ENCODE measurements at regions not wholly inside any gene's neighbourhood (a gene's known extent, or its start where the extent isn't known, plus 50 kb on each side); places are given as distances from the start of the nearest gene placed in this dataset.

DNA sequence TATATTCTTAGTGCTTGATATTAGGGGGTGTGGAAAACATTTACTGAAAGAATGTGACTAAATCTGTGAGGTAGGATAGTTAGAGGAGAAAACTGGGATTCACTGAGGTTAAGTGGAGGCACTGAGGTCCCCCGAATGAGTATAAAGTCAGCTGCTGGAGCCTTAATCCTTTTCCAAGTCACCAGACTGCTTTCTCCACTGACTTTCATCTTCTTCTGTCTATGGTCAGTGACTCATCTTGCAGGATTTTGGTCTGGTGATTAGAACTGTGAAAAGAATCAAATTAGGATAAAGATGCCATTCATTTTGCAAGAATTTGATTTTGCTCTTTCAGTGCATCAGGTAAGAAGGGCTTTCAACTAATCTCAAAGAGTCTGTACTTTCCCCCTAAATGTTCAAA, 89.3 kb upstream of the ALDH1A1 start:
- Histone ChIP-seq H3K4me1 (ENCODE audit: insufficient read depth, insufficient read length) (no peaks in the 10 kb centered on the region), H3K9ac (ENCODE audit: insufficient read length, low read depth) (no peak overlapping the region), H3K4me3 (ENCODE audit: insufficient read length, low read depth) (no peak overlapping the region), H3K36me3 (ENCODE audit: insufficient read depth, insufficient read length, low read length) (no peaks in the 10 kb centered on the region), H3K27me3 (ENCODE audit: insufficient read depth, insufficient read length) (no peaks in the 10 kb centered on the region), H3K9me3 (ENCODE audit: insufficient read depth, low read length) (no peaks in the 10 kb centered on the region)
- TF ChIP-seq YY1 (IDR thresholded peaks at IDR 0.05; ENCODE audit: insufficient read depth, insufficient read length) (no peak), ZNF274 (IDR thresholded peaks at IDR 0.05; ENCODE audit: low read depth, low read length) (no peak), SUZ12 (IDR thresholded peaks at IDR 0.05; ENCODE audit: extremely low read depth, insufficient read depth, insufficient read length) (no peak)
- no peak for DNase-seq (ENCODE audit: low read depth, low spot score)

DNA sequence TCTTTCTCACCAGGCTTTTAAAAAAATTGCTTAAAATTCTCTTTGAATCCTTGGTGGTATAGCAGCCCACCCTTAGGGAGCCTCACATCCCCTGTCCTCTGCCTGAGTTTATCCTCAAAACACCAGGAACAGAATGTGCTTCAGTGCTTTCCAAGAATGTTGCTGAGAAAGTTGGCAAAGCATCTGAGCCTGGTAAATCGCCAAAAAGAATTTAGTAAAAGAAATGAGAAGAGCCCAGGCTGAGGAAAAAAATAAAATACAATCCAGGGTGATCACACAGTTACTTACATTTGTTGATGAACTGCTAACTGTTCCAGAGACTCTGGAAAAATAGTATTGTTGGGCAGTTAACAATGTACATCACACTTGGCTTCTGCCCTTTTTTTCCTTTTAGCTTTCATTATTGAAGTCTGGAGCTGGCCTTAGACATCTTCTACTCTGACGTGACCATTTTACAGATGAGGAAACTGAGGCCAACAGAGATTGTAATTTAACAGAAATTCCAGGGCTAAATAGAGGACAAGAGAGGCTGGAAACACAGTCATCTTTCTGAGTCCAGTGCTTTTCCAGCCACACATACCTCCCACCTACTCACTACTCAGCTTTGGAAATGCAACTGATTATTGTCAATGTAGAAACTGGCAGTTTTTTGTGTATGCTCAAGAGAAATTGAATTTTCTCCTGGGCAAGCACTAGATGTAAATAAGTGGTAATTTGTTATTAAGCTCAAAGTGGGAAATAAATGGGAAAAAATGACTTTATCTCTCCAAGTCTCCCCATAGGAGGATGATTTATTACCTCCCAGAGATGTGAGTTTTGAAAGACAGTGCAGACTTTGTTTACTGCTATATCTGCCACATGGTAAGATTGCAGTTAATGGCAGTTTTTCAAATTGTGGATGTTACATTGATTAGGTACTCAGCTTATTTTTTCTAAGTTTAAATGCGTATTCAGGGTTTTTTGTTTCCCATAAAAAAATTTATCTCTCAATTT, 86.7 kb upstream of the ALDH1A1 start:
- Histone ChIP-seq H3K36me3 (ENCODE audit: insufficient read depth, insufficient read length, low read length) (no peaks in the 10 kb centered on the region), H3K27me3 (ENCODE audit: insufficient read depth, insufficient read length) (no peaks in the 10 kb centered on the region), H3K4me1 (ENCODE audit: insufficient read depth, insufficient read length) (no peaks in the 10 kb centered on the region), H3K9me3 (ENCODE audit: insufficient read depth, low read length) (no peaks in the 10 kb centered on the region), H3K9ac (ENCODE audit: insufficient read length, low read depth) (no peak overlapping the region), H3K4me3 (ENCODE audit: insufficient read length, low read depth) (no peak overlapping the region)
- no peak for DNase-seq (ENCODE audit: low read depth, low spot score)
- no peak for TF ChIP-seq SUZ12 (IDR thresholded peaks at IDR 0.05; ENCODE audit: extremely low read depth, insufficient read depth, insufficient read length)
- no peak for TF ChIP-seq ZNF274 (IDR thresholded peaks at IDR 0.05; ENCODE audit: low read depth, low read length)

DNA sequence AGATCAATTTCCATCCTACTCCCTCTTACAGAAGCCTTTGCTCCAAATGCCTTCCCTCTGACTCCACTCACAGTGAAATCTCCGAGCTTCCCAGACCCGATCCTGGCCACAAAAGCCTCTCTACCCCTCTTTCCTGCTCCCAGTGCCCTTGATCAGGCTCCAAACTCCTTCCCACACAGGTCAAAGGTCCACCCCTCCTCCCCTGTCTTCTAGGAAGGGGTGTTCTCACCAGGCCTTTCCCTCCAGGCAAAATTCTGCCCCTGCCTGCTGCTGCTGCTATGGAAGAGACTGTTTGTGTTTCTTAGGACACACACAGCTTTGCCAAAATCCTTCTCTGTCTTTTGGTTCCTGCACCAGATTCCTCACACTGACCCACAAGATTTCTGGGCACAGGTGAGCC, 85.8 kb upstream of the ALDH1A1 start:
- Histone ChIP-seq H3K4me3 (ENCODE audit: insufficient read length, low read depth) (no peak overlapping the region), H3K9ac (ENCODE audit: insufficient read length, low read depth) (no peak overlapping the region), H3K27me3 (ENCODE audit: insufficient read depth, insufficient read length) (no peaks in the 10 kb centered on the region), H3K9me3 (ENCODE audit: insufficient read depth, low read length) (no peaks in the 10 kb centered on the region), H3K4me1 (ENCODE audit: insufficient read depth, insufficient read length) (no peaks in the 10 kb centered on the region), H3K36me3 (ENCODE audit: insufficient read depth, insufficient read length, low read length) (no peaks in the 10 kb centered on the region)
- peak; percentile 32 for DNase-seq (ENCODE audit: low read depth, low spot score)
- TF ChIP-seq ZNF274 (IDR thresholded peaks at IDR 0.05; ENCODE audit: low read depth, low read length) (no peak), SUZ12 (IDR thresholded peaks at IDR 0.05; ENCODE audit: extremely low read depth, insufficient read depth, insufficient read length) (no peak), YY1 (IDR thresholded peaks at IDR 0.05; ENCODE audit: insufficient read depth, insufficient read length) (no peak)

DNA sequence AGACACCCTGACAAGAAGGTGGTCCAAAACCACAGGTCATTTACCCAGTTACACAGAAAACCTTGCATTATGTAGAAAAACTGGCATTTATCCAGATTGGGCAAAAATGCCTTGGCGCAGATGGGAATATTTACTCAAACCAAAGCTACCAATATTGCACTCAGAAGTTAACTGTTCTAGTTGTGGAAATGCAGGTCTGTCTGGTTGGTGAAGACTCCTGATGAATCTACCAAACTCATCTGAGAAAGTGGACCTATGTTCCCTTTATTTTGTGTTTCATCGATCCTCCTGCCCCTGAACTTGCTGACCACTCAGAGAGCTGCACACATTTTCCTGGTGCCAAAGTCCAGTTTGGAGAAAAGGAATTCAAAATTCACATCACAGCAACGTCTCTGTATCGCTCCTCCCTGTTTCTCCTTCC, 85.2 kb upstream of the ALDH1A1 start:
- H3K9ac ChIP-seq (ENCODE audit: insufficient read length, low read depth) = no peak overlapping the region
- H3K9me3 ChIP-seq (ENCODE audit: insufficient read depth, low read length) = no peaks in the 10 kb centered on the region
- H3K27me3 ChIP-seq (ENCODE audit: insufficient read depth, insufficient read length) = no peaks in the 10 kb centered on the region
- TF ChIP-seq ZNF274 (IDR thresholded peaks at IDR 0.05; ENCODE audit: low read depth, low read length) (no peak), SUZ12 (IDR thresholded peaks at IDR 0.05; ENCODE audit: extremely low read depth, insufficient read depth, insufficient read length) (no peak)
- H3K4me1 ChIP-seq (ENCODE audit: insufficient read depth, insufficient read length) = no peaks in the 10 kb centered on the region
- DNase-seq (ENCODE audit: low read depth, low spot score) = no peak
- no peak overlapping the region for H3K4me3 ChIP-seq (ENCODE audit: insufficient read length, low read depth)
- H3K36me3 ChIP-seq (ENCODE audit: insufficient read depth, insufficient read length, low read length) = no peaks in the 10 kb centered on the region

DNA sequence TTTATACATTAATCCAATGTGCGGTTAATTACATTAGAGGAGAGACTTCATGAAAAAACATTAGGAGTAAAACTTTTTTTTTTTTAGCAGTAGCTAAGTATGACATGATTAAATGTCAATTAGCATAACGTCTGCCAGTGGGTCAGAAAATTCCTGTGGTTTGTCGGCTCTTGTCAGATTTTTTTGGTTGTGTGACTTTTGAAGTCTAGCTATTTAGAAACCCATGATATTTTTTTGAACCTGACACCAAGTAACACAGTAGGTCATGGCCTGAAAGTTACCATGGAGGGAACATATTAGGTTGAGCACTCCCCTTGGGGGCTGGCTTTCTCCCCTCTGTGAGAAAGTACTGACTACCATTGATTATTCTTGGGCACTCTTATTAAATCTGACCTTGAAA, 84.8 kb upstream of the ALDH1A1 start:
- no peak for TF ChIP-seq YY1 (IDR thresholded peaks at IDR 0.05; ENCODE audit: insufficient read depth, insufficient read length)
- no peak for TF ChIP-seq SUZ12 (IDR thresholded peaks at IDR 0.05; ENCODE audit: extremely low read depth, insufficient read depth, insufficient read length)
- no peak for TF ChIP-seq ZNF274 (IDR thresholded peaks at IDR 0.05; ENCODE audit: low read depth, low read length)
- H3K27me3 ChIP-seq (ENCODE audit: insufficient read depth, insufficient read length) = no peaks in the 10 kb centered on the region
- DNase-seq (ENCODE audit: low read depth, low spot score) = no peak

DNA sequence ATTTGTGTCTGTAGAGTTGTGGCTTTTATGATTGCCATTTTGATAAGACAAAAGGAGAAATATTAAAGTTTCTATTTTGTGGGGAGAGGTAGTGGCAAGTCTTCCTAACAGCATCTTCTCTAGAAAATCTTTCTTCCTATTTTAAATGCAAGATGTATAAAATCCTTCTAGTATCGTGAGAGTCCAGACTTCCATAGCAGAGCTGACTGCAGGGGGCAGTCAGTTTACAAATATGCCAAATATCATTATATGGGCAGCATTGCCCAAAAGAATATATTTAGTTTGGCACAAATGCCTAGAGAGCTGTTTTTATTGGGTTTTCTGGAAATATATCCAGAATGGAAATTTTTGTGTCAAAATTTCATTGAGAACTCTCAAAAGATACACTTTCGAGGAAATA, 82.1 kb upstream of the ALDH1A1 start:
- H3K4me3 ChIP-seq (ENCODE audit: insufficient read length, low read depth) = no peak overlapping the region
- H3K9me3 ChIP-seq (ENCODE audit: insufficient read depth, low read length) = no peaks in the 10 kb centered on the region
- H3K4me1 ChIP-seq (ENCODE audit: insufficient read depth, insufficient read length) = no peaks in the 10 kb centered on the region
- no peak overlapping the region for H3K9ac ChIP-seq (ENCODE audit: insufficient read length, low read depth)
- H3K36me3 ChIP-seq (ENCODE audit: insufficient read depth, insufficient read length, low read length) = no peaks in the 10 kb centered on the region
- no peak for TF ChIP-seq SUZ12 (IDR thresholded peaks at IDR 0.05; ENCODE audit: extremely low read depth, insufficient read depth, insufficient read length)
- no peak for DNase-seq (ENCODE audit: low read depth, low spot score)
- H3K27me3 ChIP-seq (ENCODE audit: insufficient read depth, insufficient read length) = no peaks in the 10 kb centered on the region

More for the DNA sequence above, 84.8 kb upstream of the ALDH1A1 start:
- no peak overlapping the region for H3K9ac ChIP-seq (ENCODE audit: insufficient read length, low read depth)
- H3K4me1 ChIP-seq (ENCODE audit: insufficient read depth, insufficient read length) = no peaks in the 10 kb centered on the region
- no peak overlapping the region for H3K4me3 ChIP-seq (ENCODE audit: insufficient read length, low read depth)
- H3K36me3 ChIP-seq (ENCODE audit: insufficient read depth, insufficient read length, low read length) = no peaks in the 10 kb centered on the region
- no peaks in the 10 kb centered on the region for H3K9me3 ChIP-seq (ENCODE audit: insufficient read depth, low read length)

DNA sequence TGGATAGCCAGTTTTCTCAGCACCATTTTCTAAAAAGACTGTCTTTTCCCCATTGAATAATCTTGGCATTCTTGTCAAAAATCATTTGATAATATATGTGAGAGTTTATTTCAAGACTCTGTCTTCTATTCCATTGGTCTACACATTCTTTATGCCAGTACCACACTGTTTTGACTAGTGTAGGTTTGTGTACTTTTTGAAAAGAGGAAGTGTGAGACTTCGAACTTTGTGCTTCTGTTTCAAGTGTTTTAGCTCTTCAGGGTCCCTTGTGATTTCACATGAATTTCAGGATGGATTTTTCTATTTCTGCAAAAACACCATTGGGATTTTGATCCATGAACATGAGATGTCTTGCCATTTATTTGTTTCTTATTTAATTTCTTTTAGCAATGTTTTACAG, 78.5 kb upstream of the ALDH1A1 start:
- no peaks in the 10 kb centered on the region for H3K9me3 ChIP-seq (ENCODE audit: insufficient read depth, low read length)
- H3K27me3 ChIP-seq (ENCODE audit: insufficient read depth, insufficient read length) = no peaks in the 10 kb centered on the region
- H3K9ac ChIP-seq (ENCODE audit: insufficient read length, low read depth) = no peak overlapping the region
- no peaks in the 10 kb centered on the region for H3K36me3 ChIP-seq (ENCODE audit: insufficient read depth, insufficient read length, low read length)
- H3K4me1 ChIP-seq (ENCODE audit: insufficient read depth, insufficient read length) = no peaks in the 10 kb centered on the region
- no peak for TF ChIP-seq ZNF274 (IDR thresholded peaks at IDR 0.05; ENCODE audit: low read depth, low read length)
- no peak for DNase-seq (ENCODE audit: low read depth, low spot score)
- no peak overlapping the region for H3K4me3 ChIP-seq (ENCODE audit: insufficient read length, low read depth)

All from NT2/D1 (cell line).